ENCODE measurements at regions not wholly inside any gene's neighbourhood (a gene's known extent, or its start where the extent isn't known, plus 50 kb on each side); places are given as distances from the start of the nearest gene placed in this dataset.

DNA sequence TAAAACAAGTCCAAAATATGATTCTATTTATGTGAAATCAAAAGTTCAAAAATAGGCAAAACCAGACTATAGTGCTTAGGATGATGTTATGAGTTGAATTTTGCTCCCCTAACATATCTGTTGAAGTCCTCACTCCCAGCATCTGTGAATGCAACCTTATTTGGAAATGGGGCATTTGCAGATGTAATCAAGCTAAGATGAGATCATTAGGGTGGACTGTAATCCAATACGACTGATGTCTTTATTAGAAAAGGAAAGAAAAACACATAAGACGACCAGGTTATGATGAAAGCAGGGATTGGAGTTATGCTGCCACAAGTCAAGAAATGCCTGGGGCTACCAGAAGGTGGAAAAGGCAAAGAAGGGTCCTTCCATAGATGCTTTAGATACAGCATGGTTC is 110.5 kb upstream of the CCDC39 start:
- Histone ChIP-seq H3K9me3 (ENCODE audit: control insufficient read depth, low read depth, low read length) (no peaks in the 10 kb centered on the region), H3K9me1 (ENCODE audit: control insufficient read depth, extremely low read depth, insufficient read depth, low read length) (no peaks in the 10 kb centered on the region), H3K27me3 (ENCODE audit: control insufficient read depth, extremely low read depth, insufficient read depth, low read length) (no peaks in the 10 kb centered on the region), H2AFZ (ENCODE audit: control insufficient read depth, low read length) (no peak overlapping the region), H3K4me3 (ENCODE audit: control insufficient read depth in 2 of 3, extremely low read depth in 1 of 3, insufficient read depth in 2 of 3, low read depth in 1 of 3, low read length in 3 of 3) (no peak overlapping the region), H3K4me1 (ENCODE audit: control insufficient read depth, extremely low read depth, insufficient read depth, low read length) (no peaks in the 10 kb centered on the region), H3K79me2 (ENCODE audit: control insufficient read depth, insufficient read depth, low read length) (no peaks in the 10 kb centered on the region), H3K9ac (ENCODE audit: control insufficient read depth, extremely low read depth, insufficient read depth, low read length) (no peak overlapping the region), H4K20me1 (ENCODE audit: control insufficient read depth, extremely low read depth, insufficient read depth, low read length) (no peaks in the 10 kb centered on the region), H3K36me3 (ENCODE audit: control insufficient read depth in 2 of 2, extremely low read depth in 1 of 2, insufficient read depth in 2 of 2, low read length in 2 of 2) (no peaks in the 10 kb centered on the region), H3K4me2 (ENCODE audit: control insufficient read depth, extremely low read depth, insufficient read depth, low read depth, low read length) (no peak overlapping the region), H3K27ac (ENCODE audit: control insufficient read depth, insufficient read depth, low read length) (no peak overlapping the region)
- FAIRE-seq (no peak), DNase-seq (ENCODE audit: low read depth, low spot score) (no peak)
- dilution Hi-C loops (cut with MboI; ENCODE audit: extremely low pct_ligation_motif_present, low sequenced_read_pairs): no loop called here
- TF ChIP-seq EZH2 (IDR thresholded peaks at IDR 0.05; ENCODE audit: low read length): no peak
- no peak for TF ChIP-seq CTCF (optimal IDR thresholded peaks at IDR 0.05 in 1 of 3, IDR thresholded peaks at IDR 0.05 in 1 of 3, conservative IDR thresholded peaks at IDR 0.05 in 1 of 3; ENCODE audit: extremely low read depth in 1 of 3, insufficient read depth in 2 of 3, low read length in 3 of 3)

DNA sequence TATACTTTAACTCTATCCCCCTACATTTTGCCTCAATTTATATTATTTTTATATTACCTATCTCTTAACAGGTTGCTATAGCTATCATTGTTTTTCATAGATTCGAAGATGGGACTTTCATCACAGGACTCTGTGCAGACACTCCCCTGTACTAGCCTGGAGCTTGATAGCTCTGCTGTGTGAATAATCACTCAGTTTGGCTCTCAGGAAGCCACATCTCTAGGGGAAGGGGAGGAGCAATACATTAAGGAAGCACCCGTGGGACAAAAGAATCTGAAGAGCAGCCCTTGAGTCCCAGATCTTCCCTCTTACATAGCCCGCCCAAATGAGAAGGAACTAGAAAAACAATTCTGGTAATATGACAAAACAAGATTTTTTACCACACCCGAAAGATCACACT is 114.3 kb upstream of the FXR1 start:
- Histone ChIP-seq H3K4me1 (ENCODE audit: control insufficient read depth, extremely low read depth, insufficient read depth, low read length) (no peaks in the 10 kb centered on the region), H3K4me3 (ENCODE audit: control insufficient read depth in 2 of 3, extremely low read depth in 1 of 3, insufficient read depth in 2 of 3, low read depth in 1 of 3, low read length in 3 of 3) (no peak overlapping the region), H3K27me3 (ENCODE audit: control insufficient read depth, extremely low read depth, insufficient read depth, low read length) (no peaks in the 10 kb centered on the region), H3K9ac (ENCODE audit: control insufficient read depth, extremely low read depth, insufficient read depth, low read length) (no peak overlapping the region), H3K36me3 (ENCODE audit: control insufficient read depth in 2 of 2, extremely low read depth in 1 of 2, insufficient read depth in 2 of 2, low read length in 2 of 2) (no peaks in the 10 kb centered on the region), H3K9me3 (ENCODE audit: control insufficient read depth, low read depth, low read length) (no peaks in the 10 kb centered on the region), H3K9me1 (ENCODE audit: control insufficient read depth, extremely low read depth, insufficient read depth, low read length) (no peaks in the 10 kb centered on the region), H4K20me1 (ENCODE audit: control insufficient read depth, extremely low read depth, insufficient read depth, low read length) (no peaks in the 10 kb centered on the region), H3K79me2 (ENCODE audit: control insufficient read depth, insufficient read depth, low read length) (no peaks in the 10 kb centered on the region), H2AFZ (ENCODE audit: control insufficient read depth, low read length) (no peak overlapping the region), H3K27ac (ENCODE audit: control insufficient read depth, insufficient read depth, low read length) (no peak overlapping the region), H3K4me2 (ENCODE audit: control insufficient read depth, extremely low read depth, insufficient read depth, low read depth, low read length) (no peak overlapping the region)
- dilution Hi-C loops (cut with MboI; ENCODE audit: extremely low pct_ligation_motif_present, low sequenced_read_pairs): no loop called here
- DNase-seq (ENCODE audit: low read depth, low spot score) (no peak), FAIRE-seq (no peak)
- TF ChIP-seq CTCF (optimal IDR thresholded peaks at IDR 0.05 in 1 of 3, IDR thresholded peaks at IDR 0.05 in 1 of 3, conservative IDR thresholded peaks at IDR 0.05 in 1 of 3; ENCODE audit: extremely low read depth in 1 of 3, insufficient read depth in 2 of 3, low read length in 3 of 3): no peak
- no peak for TF ChIP-seq EZH2 (IDR thresholded peaks at IDR 0.05; ENCODE audit: low read length)
